Tongue (tissue), 1 donor: ENCODE measurements at regions not wholly inside any gene's neighbourhood (a gene's known extent, or its start where the extent isn't known, plus 50 kb on each side); places are given as distances from the start of the nearest gene placed in this dataset.
A peak's percentile ranks its signal among the peaks of the same experiment; 100 is the strongest.
"Not testable (repeated sequence)": the region's sequence is repeated elsewhere in the genome, so short reads cannot be mapped to it uniquely, and the experiment has no call there.

Experiments used
- DNase-seq: peaks from one replicate; pipeline ENCODE4 v3.0.0-alpha.2; 2015

DNA sequence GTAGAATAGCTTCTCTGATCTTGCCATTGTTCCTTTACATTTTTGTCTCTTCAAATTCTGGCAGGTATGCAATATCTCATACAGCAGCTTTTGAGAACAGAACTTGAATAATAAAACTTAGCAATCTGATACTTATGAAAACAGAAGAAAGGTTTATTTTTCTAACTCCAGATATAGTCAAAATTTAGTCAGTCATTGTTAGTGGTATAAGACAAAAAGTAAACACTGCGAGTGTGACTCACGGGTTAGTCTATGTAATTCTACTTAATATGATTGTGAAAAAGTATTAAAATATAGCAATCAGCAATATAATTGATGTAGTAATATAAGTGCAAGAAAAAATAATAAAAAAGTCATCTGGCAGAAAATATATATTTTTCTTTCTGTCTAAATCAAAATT lies 910.4 kb downstream of the DNAH5 start:
- DNase-seq: no peak

DNA sequence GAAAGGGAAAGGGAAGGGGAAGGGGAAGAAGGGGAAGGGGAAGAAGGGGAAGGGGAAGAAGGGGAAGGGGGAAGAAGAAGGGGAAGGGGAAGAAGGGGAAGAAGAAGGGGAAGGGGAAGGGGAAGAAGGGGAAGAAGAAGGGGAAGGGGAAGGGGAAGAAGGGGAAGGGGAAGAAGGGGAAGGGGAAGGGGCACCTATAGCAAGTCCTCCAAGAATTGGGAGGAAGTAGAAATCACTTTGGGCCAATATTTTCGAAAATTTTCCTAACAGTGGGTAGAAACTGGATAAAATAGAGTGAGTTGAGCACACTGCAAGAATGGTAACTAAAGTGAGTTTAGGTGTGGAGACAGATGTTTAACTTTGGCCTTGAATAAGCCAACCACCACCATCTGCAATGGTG lies 915.3 kb downstream of the DNAH5 start:
- DNase-seq: no peak

DNA sequence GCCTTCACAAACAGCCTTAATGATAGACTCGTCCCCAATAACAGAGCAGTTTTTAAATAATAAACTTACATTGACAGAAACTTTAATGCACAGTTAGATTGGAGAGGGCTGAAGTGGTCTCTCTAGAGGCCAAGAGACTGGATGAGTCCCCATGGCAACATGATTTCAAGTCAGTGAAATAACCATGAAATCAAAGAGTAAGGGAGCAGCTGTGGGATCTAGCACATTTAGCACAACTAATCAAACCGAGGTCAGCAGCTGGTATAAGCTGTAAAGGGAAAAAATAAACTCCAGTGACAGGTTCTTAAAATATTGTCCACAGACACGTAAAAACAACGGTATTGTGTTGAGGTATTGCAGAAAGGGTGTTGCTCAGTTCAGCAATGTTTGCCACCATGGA lies 916.6 kb downstream of the DNAH5 start:
- DNase-seq: peak; percentile 75

GRCh38 chr5:13019729-13020128 lies 924.8 kb downstream of the DNAH5 start:
- no peak for DNase-seq

GRCh38 chr5:13003457-13003856 lies 941.0 kb downstream of the DNAH5 start:
- DNase-seq: no peak

- no peak for DNase-seq
Measured at GRCh38 chr5:12999667-13000066, 944.8 kb downstream of the DNAH5 start.

- no peak for DNase-seq
Measured at GRCh38 chr5:12985142-12985541, 959.3 kb downstream of the DNAH5 start.

GRCh38 chr5:12974856-12975255 lies 969.6 kb downstream of the DNAH5 start:
- no peak for DNase-seq

DNA sequence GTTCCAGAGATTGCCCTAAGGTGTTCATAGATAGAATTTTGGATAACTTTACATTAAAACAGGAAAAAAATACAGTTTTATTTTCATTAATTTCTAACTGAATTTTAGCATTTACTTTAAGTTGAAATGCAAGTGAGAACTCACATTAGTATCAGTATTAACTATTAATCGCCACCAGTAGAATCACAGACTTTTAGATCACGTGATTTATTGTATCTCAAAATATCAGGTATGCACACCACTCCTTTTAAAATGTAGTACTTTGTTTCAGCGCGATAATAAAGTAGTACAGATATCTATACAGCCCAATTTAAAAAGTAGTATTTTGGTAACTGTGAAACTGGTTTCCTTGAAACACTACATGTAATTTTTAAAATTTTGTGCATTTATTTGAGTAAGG lies 978.7 kb downstream of the DNAH5 start:
- DNase-seq: no peak

DNA sequence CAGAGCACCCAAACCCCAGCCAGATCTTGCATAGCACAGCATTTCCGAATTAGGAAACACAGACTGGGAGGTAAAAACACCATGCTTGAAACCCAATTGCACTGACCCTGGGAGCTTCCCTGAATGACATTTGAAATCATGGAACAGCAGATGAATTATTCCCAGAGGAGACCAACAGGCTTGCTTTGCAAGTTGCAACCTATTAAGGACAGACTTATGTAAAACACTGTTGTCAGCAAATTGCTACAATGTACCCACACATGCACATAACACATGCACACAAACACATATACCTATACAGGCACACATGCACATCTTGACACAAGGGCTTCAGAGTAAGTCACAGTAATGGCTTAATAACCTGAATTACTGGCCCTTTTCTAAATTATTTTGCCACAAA lies 984.8 kb downstream of the DNAH5 start:
- no peak for DNase-seq

- no peak for DNase-seq
Measured at GRCh38 chr5:12952409-12952808, 992.1 kb downstream of the DNAH5 start.

DNA sequence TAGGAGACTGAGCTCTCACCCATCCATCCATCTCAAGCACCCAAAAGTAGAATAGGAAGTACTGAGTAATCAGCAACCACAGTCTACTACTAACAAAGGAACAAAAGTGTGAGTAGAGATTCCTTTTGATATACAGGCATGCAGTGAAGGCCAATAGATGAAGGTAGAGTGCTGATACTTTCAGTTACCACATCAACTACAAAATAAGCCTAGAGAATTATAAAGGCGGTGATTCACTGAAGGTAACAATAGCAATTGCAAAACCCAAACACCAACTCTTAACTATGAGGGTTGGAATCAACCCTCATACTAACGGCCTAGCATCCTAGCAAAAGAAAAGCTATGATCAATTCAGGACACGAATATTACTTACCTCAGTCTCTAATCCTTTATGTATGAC lies 992.6 kb downstream of the DNAH5 start:
- DNase-seq: no peak

DNA sequence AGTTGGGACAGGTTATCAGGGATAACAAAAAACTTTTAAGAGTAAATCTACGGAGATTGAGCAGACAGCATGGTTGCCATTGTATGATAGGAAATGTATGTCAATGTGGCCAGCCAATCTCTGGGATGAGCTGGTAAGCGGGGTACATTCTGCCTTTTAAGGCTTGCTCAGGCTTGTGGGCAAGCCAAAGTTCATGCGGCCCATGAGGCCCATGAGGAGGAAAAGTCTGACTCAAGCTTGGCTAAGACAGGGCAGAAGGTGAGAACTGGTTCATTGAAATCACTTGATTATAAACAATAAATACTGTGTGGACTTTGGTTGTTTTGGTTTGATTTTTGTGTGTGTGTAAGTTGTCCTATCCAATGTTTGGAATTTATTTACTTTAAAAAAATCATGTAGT lies 997.1 kb downstream of the DNAH5 start:
- no peak for DNase-seq

GRCh38 chr5:12945477-12945876 lies 999.0 kb downstream of the DNAH5 start:
- DNase-seq: not testable (repeated sequence)

DNA sequence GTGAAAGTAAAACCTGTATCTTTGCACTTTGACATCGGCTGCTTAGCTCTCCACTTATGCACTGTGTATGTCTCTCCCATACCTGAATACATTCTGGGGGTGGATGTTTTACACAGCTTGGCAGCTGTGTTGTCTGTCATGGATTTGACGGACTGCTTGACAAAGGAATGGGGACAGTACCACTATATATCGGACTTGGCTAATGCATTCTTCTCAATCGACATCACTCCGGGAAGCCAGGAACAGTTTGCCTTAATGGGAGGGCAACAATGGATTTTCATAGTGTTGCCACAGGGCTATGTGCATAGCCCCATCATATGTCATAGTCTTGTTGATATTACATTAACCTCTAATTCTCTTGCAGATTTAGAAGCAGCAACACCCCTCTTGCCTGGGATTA lies 1008.3 kb downstream of the DNAH5 start:
- no peak for DNase-seq

- peak; percentile 11 for DNase-seq
Measured at GRCh38 chr5:12934722-12935121, 1009.8 kb downstream of the DNAH5 start.

DNA sequence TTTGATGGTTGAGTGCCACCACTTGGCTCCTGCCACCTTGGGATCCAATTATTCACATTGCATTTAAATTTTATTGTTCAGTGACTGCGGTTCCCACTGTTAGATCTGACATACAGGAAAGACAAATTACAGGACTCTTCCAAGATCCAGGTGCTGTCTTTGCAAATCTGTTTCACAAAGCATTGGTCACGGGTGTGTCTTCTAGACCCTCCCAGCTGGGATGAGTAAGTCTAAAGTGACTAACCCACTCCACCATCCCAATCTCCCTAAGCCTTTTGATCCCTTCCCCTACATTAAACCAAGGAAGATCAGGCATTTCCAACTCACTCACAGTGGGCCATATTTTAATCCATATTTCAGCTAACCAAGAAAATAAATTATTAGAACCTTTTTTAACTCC lies 1016.3 kb upstream of the CTNND2 start:
- DNase-seq: no peak

- peak; percentile 1 for DNase-seq
Measured at GRCh38 chr5:12911156-12911555, 1006.9 kb upstream of the CTNND2 start.

DNA sequence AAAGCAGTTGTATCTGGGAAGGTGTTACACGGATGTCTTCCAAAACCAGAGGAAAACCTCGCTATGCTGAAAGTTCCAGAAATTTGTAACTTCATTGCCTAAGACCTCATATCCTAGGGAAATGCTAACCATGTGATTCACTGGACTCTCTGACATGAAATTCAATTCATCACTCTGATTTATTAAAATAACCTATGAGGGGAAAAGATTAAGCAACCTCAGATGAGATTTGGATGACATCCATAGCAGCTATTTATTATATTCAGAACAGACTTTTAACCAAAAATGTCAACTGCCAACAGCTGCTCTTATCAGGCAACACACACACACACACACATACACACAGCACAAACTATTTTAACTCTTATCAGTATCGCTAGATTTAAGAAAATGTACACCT lies 1006.4 kb upstream of the CTNND2 start:
- no peak for DNase-seq

- DNase-seq: no peak
Measured at GRCh38 chr5:12902611-12903010, 998.4 kb upstream of the CTNND2 start.

DNA sequence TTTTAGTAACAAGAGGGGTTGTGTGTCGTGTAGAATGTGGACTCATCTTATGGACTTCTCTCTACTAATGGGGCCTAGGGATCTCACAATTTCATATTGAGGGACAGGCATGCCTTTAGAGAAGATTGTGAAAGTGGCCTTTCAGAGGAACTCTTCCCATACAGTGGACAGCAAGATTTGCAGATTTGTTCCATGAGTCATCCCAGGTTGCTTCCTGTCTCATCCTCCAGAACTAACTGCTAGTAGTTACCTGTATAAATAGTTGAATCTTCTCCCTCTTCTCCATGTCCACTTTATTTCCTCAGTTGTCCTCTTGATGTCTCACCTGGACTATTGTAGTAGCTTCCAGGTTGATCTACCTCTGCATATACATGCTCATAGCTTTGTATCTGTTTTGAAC lies 997.5 kb upstream of the CTNND2 start:
- DNase-seq: no peak

- no peak for DNase-seq
Measured at GRCh38 chr5:12896086-12896485, 991.8 kb upstream of the CTNND2 start.

DNA sequence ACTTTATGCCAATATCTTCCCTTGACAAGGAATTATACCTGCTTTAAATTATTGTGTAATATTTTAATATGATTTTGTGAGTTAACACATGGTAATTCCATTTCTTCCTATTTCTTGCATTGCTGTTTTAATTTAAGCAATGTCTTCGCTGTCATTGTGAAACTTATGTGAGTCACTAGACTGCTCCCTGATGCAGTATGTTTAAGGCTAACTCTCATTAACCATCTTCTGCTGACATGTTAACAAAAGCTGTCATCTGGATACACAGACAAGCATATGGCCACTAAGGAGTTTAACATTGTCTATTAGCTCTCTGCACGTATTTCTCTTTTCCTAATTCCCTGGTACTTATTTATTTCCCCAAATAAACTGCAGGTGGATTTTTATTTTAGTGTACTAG lies 980.8 kb upstream of the CTNND2 start:
- no peak for DNase-seq

GRCh38 chr5:12883395-12883794 lies 979.1 kb upstream of the CTNND2 start:
- DNase-seq: no peak

GRCh38 chr5:12876541-12877298 lies 972.5 kb upstream of the CTNND2 start:
- no peak for DNase-seq
